ENCODE measurements at regions not wholly inside any gene's neighbourhood (a gene's known extent, or its start where the extent isn't known, plus 50 kb on each side); places are given as distances from the start of the nearest gene placed in this dataset.

- H3K36me3 Mint-ChIP-seq (ENCODE audit: low read depth) = no peaks in the 10 kb centered on the region
- H3K4me3 Mint-ChIP-seq = no peak overlapping the region
- H3K4me1 Mint-ChIP-seq = no peaks in the 10 kb centered on the region
- DNase-seq = no peak
- no peak overlapping the region for H3K27ac Mint-ChIP-seq
- ATAC-seq = no peak
- no peaks in the 10 kb centered on the region for H3K27me3 Mint-ChIP-seq
- no peaks in the 10 kb centered on the region for H3K9me3 ChIP-seq (ENCODE audit: control insufficient read depth, low read length, poor library complexity, severe bottlenecking)
These were observed 474.9 kb upstream of the CWC22 start for GRCh38 chr2:180481998-180482397.

- H3K9me3 ChIP-seq (ENCODE audit: control insufficient read depth, low read length, poor library complexity, severe bottlenecking) = no peaks in the 10 kb centered on the region
- no peaks in the 10 kb centered on the region for H3K36me3 Mint-ChIP-seq (ENCODE audit: low read depth)
- no peak overlapping the region for H3K4me3 Mint-ChIP-seq
- no peak overlapping the region for H3K27ac Mint-ChIP-seq
- DNase-seq = no peak
- ATAC-seq = no peak
- H3K4me1 Mint-ChIP-seq = no peaks in the 10 kb centered on the region
- H3K27me3 Mint-ChIP-seq = no peaks in the 10 kb centered on the region
These were observed 471.8 kb upstream of the CWC22 start for GRCh38 chr2:180478883-180479282.

- H3K4me3 Mint-ChIP-seq = no peak overlapping the region
- H3K27ac Mint-ChIP-seq = no peak overlapping the region
- ATAC-seq = no peak
- H3K9me3 ChIP-seq (ENCODE audit: control insufficient read depth, low read length, poor library complexity, severe bottlenecking) = no peaks in the 10 kb centered on the region
- no peak for DNase-seq
- H3K4me1 Mint-ChIP-seq = no peaks in the 10 kb centered on the region
- no peaks in the 10 kb centered on the region for H3K36me3 Mint-ChIP-seq (ENCODE audit: low read depth)
- H3K27me3 Mint-ChIP-seq = no peaks in the 10 kb centered on the region
These were observed 467.6 kb upstream of the CWC22 start for GRCh38 chr2:180474716-180475115.

GRCh38 chr2:180473456-180473855 lies 466.4 kb upstream of the CWC22 start:
- no peaks in the 10 kb centered on the region for H3K9me3 ChIP-seq (ENCODE audit: control insufficient read depth, low read length, poor library complexity, severe bottlenecking)

GRCh38 chr2:180472133-180472532 lies 465.0 kb upstream of the CWC22 start:
- H3K36me3 Mint-ChIP-seq (ENCODE audit: low read depth) = no peaks in the 10 kb centered on the region
- no peak for ATAC-seq
- H3K27ac Mint-ChIP-seq = no peak overlapping the region

More at GRCh38 chr2:180473456-180473855, 466.4 kb upstream of the CWC22 start:
- H3K4me1 Mint-ChIP-seq = no peaks in the 10 kb centered on the region
- no peak overlapping the region for H3K4me3 Mint-ChIP-seq
- DNase-seq = no peak
- no peaks in the 10 kb centered on the region for H3K27me3 Mint-ChIP-seq
- H3K27ac Mint-ChIP-seq = no peak overlapping the region
- H3K36me3 Mint-ChIP-seq (ENCODE audit: low read depth) = no peaks in the 10 kb centered on the region
- no peak for ATAC-seq

GRCh38 chr2:180463608-180464007 lies 456.5 kb upstream of the CWC22 start:
- no peak for ATAC-seq
- DNase-seq = no peak

More at GRCh38 chr2:180472133-180472532, 465.0 kb upstream of the CWC22 start:
- no peaks in the 10 kb centered on the region for H3K9me3 ChIP-seq (ENCODE audit: control insufficient read depth, low read length, poor library complexity, severe bottlenecking)
- Mint-ChIP-seq H3K4me3 (no peak overlapping the region), H3K4me1 (no peaks in the 10 kb centered on the region), H3K27me3 (no peaks in the 10 kb centered on the region)
- DNase-seq = no peak

GRCh38 chr2:180461761-180462160 lies 454.7 kb upstream of the CWC22 start:
- Mint-ChIP-seq H3K4me1 (no peaks in the 10 kb centered on the region), H3K36me3 (ENCODE audit: low read depth) (no peaks in the 10 kb centered on the region), H3K27me3 (peaks cover 3% of the 10 kb centered on the region), H3K27ac (no peak overlapping the region), H3K4me3 (no peak overlapping the region)
- no peaks in the 10 kb centered on the region for H3K9me3 ChIP-seq (ENCODE audit: control insufficient read depth, low read length, poor library complexity, severe bottlenecking)
- DNase-seq = no peak
- no peak for ATAC-seq

More at GRCh38 chr2:180463608-180464007, 456.5 kb upstream of the CWC22 start:
- H3K9me3 ChIP-seq (ENCODE audit: control insufficient read depth, low read length, poor library complexity, severe bottlenecking) = no peaks in the 10 kb centered on the region
- Mint-ChIP-seq H3K4me1 (no peaks in the 10 kb centered on the region), H3K27ac (no peak overlapping the region), H3K36me3 (ENCODE audit: low read depth) (no peaks in the 10 kb centered on the region), H3K4me3 (no peak overlapping the region), H3K27me3 (no peaks in the 10 kb centered on the region)

- Mint-ChIP-seq H3K36me3 (ENCODE audit: low read depth) (no peaks in the 10 kb centered on the region), H3K4me1 (no peaks in the 10 kb centered on the region), H3K27ac (no peak overlapping the region), H3K27me3 (peaks cover 4% of the 10 kb centered on the region), H3K4me3 (no peak overlapping the region)
- DNase-seq (no peak), ATAC-seq (no peak)
- H3K9me3 ChIP-seq (ENCODE audit: control insufficient read depth, low read length, poor library complexity, severe bottlenecking) = no peaks in the 10 kb centered on the region
These were observed 449.7 kb upstream of the CWC22 start for GRCh38 chr2:180456801-180457200.

GRCh38 chr2:180450841-180451240 lies 443.7 kb upstream of the CWC22 start:
- no peak for DNase-seq
- no peaks in the 10 kb centered on the region for H3K27me3 Mint-ChIP-seq
- H3K27ac Mint-ChIP-seq = no peak overlapping the region

GRCh38 chr2:180449171-180449915 lies 442.2 kb upstream of the CWC22 start:
- Mint-ChIP-seq H3K4me3 (no peak overlapping the region), H3K27me3 (no peaks in the 10 kb centered on the region)
- ATAC-seq = no peak

More at GRCh38 chr2:180450841-180451240, 443.7 kb upstream of the CWC22 start:
- Mint-ChIP-seq H3K36me3 (ENCODE audit: low read depth) (no peaks in the 10 kb centered on the region), H3K4me1 (no peaks in the 10 kb centered on the region), H3K4me3 (no peak overlapping the region)
- no peak for ATAC-seq
- H3K9me3 ChIP-seq (ENCODE audit: control insufficient read depth, low read length, poor library complexity, severe bottlenecking) = no peaks in the 10 kb centered on the region

GRCh38 chr2:180446492-180446891 lies 439.4 kb upstream of the CWC22 start:
- no peaks in the 10 kb centered on the region for H3K36me3 Mint-ChIP-seq (ENCODE audit: low read depth)
- no peak overlapping the region for H3K4me3 Mint-ChIP-seq
- no peak overlapping the region for H3K27ac Mint-ChIP-seq
- H3K4me1 Mint-ChIP-seq = no peaks in the 10 kb centered on the region
- ATAC-seq = no peak
- DNase-seq = no peak
- no peaks in the 10 kb centered on the region for H3K9me3 ChIP-seq (ENCODE audit: control insufficient read depth, low read length, poor library complexity, severe bottlenecking)
- no peaks in the 10 kb centered on the region for H3K27me3 Mint-ChIP-seq

More at GRCh38 chr2:180449171-180449915, 442.2 kb upstream of the CWC22 start:
- Mint-ChIP-seq H3K36me3 (ENCODE audit: low read depth) (no peaks in the 10 kb centered on the region), H3K4me1 (no peaks in the 10 kb centered on the region), H3K27ac (no peak overlapping the region)
- no peaks in the 10 kb centered on the region for H3K9me3 ChIP-seq (ENCODE audit: control insufficient read depth, low read length, poor library complexity, severe bottlenecking)
- DNase-seq = no peak

GRCh38 chr2:180443888-180444287 lies 436.8 kb upstream of the CWC22 start:
- no peaks in the 10 kb centered on the region for H3K4me1 Mint-ChIP-seq
- no peaks in the 10 kb centered on the region for H3K27me3 Mint-ChIP-seq
- H3K9me3 ChIP-seq (ENCODE audit: control insufficient read depth, low read length, poor library complexity, severe bottlenecking) = no peaks in the 10 kb centered on the region
- no peak for DNase-seq
- no peaks in the 10 kb centered on the region for H3K36me3 Mint-ChIP-seq (ENCODE audit: low read depth)
- no peak overlapping the region for H3K27ac Mint-ChIP-seq
- ATAC-seq = no peak
- no peak overlapping the region for H3K4me3 Mint-ChIP-seq

GRCh38 chr2:180442860-180443644 lies 436.0 kb upstream of the CWC22 start:
- no peaks in the 10 kb centered on the region for H3K27me3 Mint-ChIP-seq

More at GRCh38 chr2:180442860-180443644, 436.0 kb upstream of the CWC22 start:
- ATAC-seq (no peak), DNase-seq (no peak)
- no peaks in the 10 kb centered on the region for H3K4me1 Mint-ChIP-seq
- no peaks in the 10 kb centered on the region for H3K36me3 Mint-ChIP-seq (ENCODE audit: low read depth)
- no peaks in the 10 kb centered on the region for H3K9me3 ChIP-seq (ENCODE audit: control insufficient read depth, low read length, poor library complexity, severe bottlenecking)
- no peak overlapping the region for H3K27ac Mint-ChIP-seq
- no peak overlapping the region for H3K4me3 Mint-ChIP-seq

Data from T-helper 17 cell (primary cell).